ENCODE measurements at regions not wholly inside any gene's neighbourhood (a gene's known extent, or its start where the extent isn't known, plus 50 kb on each side); places are given as distances from the start of the nearest gene placed in this dataset.
"Not testable (repeated sequence)": the region's sequence is repeated elsewhere in the genome, so short reads cannot be mapped to it uniquely, and the experiment has no call there.

- no peak for DNase-seq
These were observed 250.7 kb downstream of the LPIN1 start for GRCh38 chr2:11997142-11997541.

- no peak for DNase-seq
These were observed 251.8 kb downstream of the LPIN1 start for GRCh38 chr2:11998218-11998617.

- DNase-seq = no peak
These were observed 252.4 kb downstream of the LPIN1 start for GRCh38 chr2:11998626-11999378.

- no peak for DNase-seq
These were observed 255.2 kb downstream of the LPIN1 start for GRCh38 chr2:12001621-12002020.

- DNase-seq = no peak
These were observed 255.8 kb downstream of the LPIN1 start for GRCh38 chr2:12002215-12002614.

- DNase-seq = no peak
These were observed 258.3 kb downstream of the LPIN1 start for GRCh38 chr2:12004713-12005112.

GRCh38 chr2:12005886-12006681 is 259.7 kb downstream of the LPIN1 start:
- peak; percentile 57 for DNase-seq

- DNase-seq = no peak
These were observed 260.4 kb downstream of the LPIN1 start for GRCh38 chr2:12006850-12007249.

- DNase-seq = no peak
These were observed 260.9 kb downstream of the LPIN1 start for GRCh38 chr2:12007282-12007681.

- no peak for DNase-seq
These were observed 262.1 kb downstream of the LPIN1 start for GRCh38 chr2:12008425-12009061.

GRCh38 chr2:12009323-12009905 is 263.0 kb downstream of the LPIN1 start:
- DNase-seq = no peak

GRCh38 chr2:12010059-12010458 is 263.6 kb downstream of the LPIN1 start:
- no peak for DNase-seq

- no peak for DNase-seq
These were observed 264.3 kb downstream of the LPIN1 start for GRCh38 chr2:12010779-12011178.

GRCh38 chr2:12014088-12014960 is 267.9 kb downstream of the LPIN1 start:
- DNase-seq = no peak

- DNase-seq = no peak
These were observed 271.2 kb downstream of the LPIN1 start for GRCh38 chr2:12017499-12018157.

GRCh38 chr2:12018726-12019125 is 272.3 kb downstream of the LPIN1 start:
- not testable (repeated sequence) for DNase-seq

- no peak for DNase-seq
These were observed 274.5 kb downstream of the LPIN1 start for GRCh38 chr2:12020833-12021469.

GRCh38 chr2:12024197-12024907 is 277.9 kb downstream of the LPIN1 start:
- DNase-seq = not testable (repeated sequence)

GRCh38 chr2:12027136-12027535 is 280.7 kb downstream of the LPIN1 start:
- no peak for DNase-seq

GRCh38 chr2:12031866-12032265 is 285.4 kb downstream of the LPIN1 start:
- DNase-seq = no peak

GRCh38 chr2:12032398-12032797 is 286.0 kb downstream of the LPIN1 start:
- no peak for DNase-seq

Data from stimulated activated CD4-positive, alpha-beta T cell treated with anti-CD3 and anti-CD28 coated beads, Interleukin-12 subunit alpha, Interleukin-12 subunit beta, amount 100 ng/mL, for 4 hours (primary cell).